Uterus (tissue), 2 donors: ENCODE measurements at regions not wholly inside any gene's neighbourhood (a gene's known extent, or its start where the extent isn't known, plus 50 kb on each side); places are given as distances from the start of the nearest gene placed in this dataset.

Source experiments
- CTCF ChIP-seq, 4 experiments: fragments of 200-600 bp in 2 of 4; fragments of 450-650 bp in 2 of 4; sonication (generic) in 2 of 4; IDR thresholded peaks; one replicate each; pipeline ENCODE4 v1.5.1; 2016 to 2019; ENCODE audit warnings: antibody characterized with exemption in 4 of 4, mild to moderate bottlenecking in 2 of 4, moderate library complexity in 1 of 4
- POLR2A ChIP-seq, 2 donors: fragments of 450-650 bp; IDR thresholded peaks; one replicate each; pipeline ENCODE4 v1.6.1; 2016; ENCODE audit warnings: antibody characterized with exemption in 2 of 2, mild to moderate bottlenecking in 1 of 2, moderate library complexity in 1 of 2

GRCh38 chr3:144773350-144773749 lies 801.7 kb downstream of the DIPK2A start:
- TF ChIP-seq CTCF (IDR thresholded peaks at IDR 0.05) (no peak), POLR2A (IDR thresholded peaks at IDR 0.05) (no peak)
